Right lobe of liver (tissue), 6 donors: ENCODE measurements at regions not wholly inside any gene's neighbourhood (a gene's known extent, or its start where the extent isn't known, plus 50 kb on each side); places are given as distances from the start of the nearest gene placed in this dataset.

Source experiments
- ATAC-seq, 4 donors: fragments of 200-7000 bp; cut with Tn5 transposase; one replicate each; pipeline ENCODE4 v1.9.1; 2020; ENCODE audit warnings: mild to moderate bottlenecking in 4 of 4, moderate library complexity in 4 of 4
- DNase-seq, 3 donors: peaks; one replicate each; pipeline ENCODE4 v3.0.0-alpha.2; 2020
- H3K27ac ChIP-seq, 3 donors: fragments of 200-600 bp; one replicate each; pipeline ENCODE4 v1.8.0; 2022
- H3K27me3 ChIP-seq, 2 donors: fragments of 200-600 bp; one replicate each; pipeline ENCODE4 v1.8.0; 2022
- H3K36me3 ChIP-seq, 4 donors: fragments of 200-600 bp; sonication (generic) in 1 of 4; one replicate each; pipeline versions ENCODE4 v1.5.1 to v1.8.0; 2017 to 2022; ENCODE audit warnings: control low read depth in 1 of 4
- H3K4me1 ChIP-seq, 4 donors: fragments of 200-600 bp; sonication (generic) in 1 of 4; one replicate each; pipeline versions ENCODE4 v1.5.1 to v1.8.0; 2017 to 2022; ENCODE audit warnings: control low read depth in 1 of 4
- H3K4me3 ChIP-seq, 3 donors: fragments of 200-600 bp; one replicate each; pipeline ENCODE4 v1.8.0; 2022
- H3K9me3 ChIP-seq, 4 donors: fragments of 200-600 bp; sonication (generic) in 1 of 4; one replicate each; pipeline versions ENCODE4 v1.5.1 to v1.8.0; 2017 to 2022; ENCODE audit warnings: control low read depth in 1 of 4
- CTCF ChIP-seq, 4 donors: fragments of 200-600 bp in 3 of 4; fragments of 450-650 bp in 1 of 4; IDR thresholded peaks; one replicate each; pipeline versions ENCODE4 v1.5.1 to v1.8.0; 2016 to 2022; ENCODE audit warnings: antibody characterized with exemption in 4 of 4, mild to moderate bottlenecking in 2 of 4
- POLR2A ChIP-seq: fragments of 450-650 bp; IDR thresholded peaks from one replicate; pipeline ENCODE4 v1.6.1; 2017; ENCODE audit warnings: antibody characterized with exemption, mild to moderate bottlenecking
- WGBS: methylation state at CpG from one replicate; pipeline ENCODE4 v1.1.6; 2018; ENCODE audit warnings: low coverage, low lambda C conversion rate; ENCODE audit not compliant: insufficient coverage; ENCODE audit errors: missing lambda C conversion rate; 5-methylcytosine and 5-hydroxymethylcytosine counted together
- intact Hi-C, 2 donors: fragments of 100-400 bp; cut with DNase I; formaldehyde crosslinking; loops; one replicate each; pipeline versions ENCODE4 v1.11.2 to v1.14.1; 2022
- donor health status: DM: no; HTN: yes; CAD: no.
- donor health status: DM: no; HTN: no; CAD: no.
- donor health status: DM: no; HTN: no; CAD: no.
- donor health status: DM: no; HTN: yes; CAD: no.
- donor health status: DM: no; HTN: yes; CAD: no.

GRCh38 chr1:221343607-221344006 is 398.3 kb downstream of the DUSP10 start:
- Histone ChIP-seq H3K27ac (no peak overlapping the region), H3K9me3 (no peaks in the 10 kb centered on the region), H3K27me3 (no peaks in the 10 kb centered on the region), H3K4me3 (no peak overlapping the region), H3K36me3 (no peaks in the 10 kb centered on the region), H3K4me1 (no peaks in the 10 kb centered on the region)
- no peak for ATAC-seq
- no peak for DNase-seq
- TF ChIP-seq CTCF (IDR thresholded peaks at IDR 0.05), result no peak
- no peak for TF ChIP-seq POLR2A
- intact Hi-C loops, result no loop called here
- WGBS, result 64% methylated on average over 3 of the region's 3 CpGs

GRCh38 chr1:221344693-221345092 is 397.2 kb downstream of the DUSP10 start:
- no peaks in the 10 kb centered on the region for H3K4me1 ChIP-seq
- H3K4me3 ChIP-seq, result no peak overlapping the region
- no peak overlapping the region for H3K27ac ChIP-seq
- no peaks in the 10 kb centered on the region for H3K9me3 ChIP-seq
- intact Hi-C loops, result no loop called here
- TF ChIP-seq POLR2A, result no peak
- ATAC-seq (no peak), DNase-seq (no peak)
- no peaks in the 10 kb centered on the region for H3K36me3 ChIP-seq
- WGBS, result 80% methylated on average over 1 of the region's 1 CpG
- H3K27me3 ChIP-seq, result no peaks in the 10 kb centered on the region

- DNase-seq (no peak), ATAC-seq (peak in 1 of 4 donors; percentile 39)
- Histone ChIP-seq H3K36me3 (no peaks in the 10 kb centered on the region), H3K4me3 (no peak overlapping the region), H3K9me3 (no peaks in the 10 kb centered on the region), H3K27ac (no peak overlapping the region), H3K4me1 (no peaks in the 10 kb centered on the region), H3K27me3 (no peaks in the 10 kb centered on the region)
- TF ChIP-seq CTCF (IDR thresholded peaks at IDR 0.05) (no peak), POLR2A (no peak)
- intact Hi-C loops, result no loop called here
- 33% methylated on average over 2 of the region's 2 CpGs for WGBS
Observed at GRCh38 chr1:221347706-221348105, 394.2 kb downstream of the DUSP10 start.

GRCh38 chr1:221350091-221350490 is 391.8 kb downstream of the DUSP10 start:
- no peaks in the 10 kb centered on the region for H3K27me3 ChIP-seq
- no peaks in the 10 kb centered on the region for H3K4me1 ChIP-seq
- H3K9me3 ChIP-seq, result no peaks in the 10 kb centered on the region
- H3K36me3 ChIP-seq, result no peaks in the 10 kb centered on the region
- WGBS, result 95% methylated on average over 1 of the region's 1 CpG
- TF ChIP-seq POLR2A (no peak), CTCF (IDR thresholded peaks at IDR 0.05) (no peak)
- H3K4me3 ChIP-seq, result no peak overlapping the region
- no peak overlapping the region for H3K27ac ChIP-seq
- DNase-seq (no peak), ATAC-seq (no peak)
- intact Hi-C loops, result no loop called here

GRCh38 chr1:221356693-221357092 is 385.2 kb downstream of the DUSP10 start:
- no peaks in the 10 kb centered on the region for H3K36me3 ChIP-seq
- intact Hi-C loops, result no loop called here
- no peaks in the 10 kb centered on the region for H3K9me3 ChIP-seq
- DNase-seq (no peak), ATAC-seq (no peak)
- no peaks in the 10 kb centered on the region for H3K27me3 ChIP-seq
- H3K4me3 ChIP-seq, result no peak overlapping the region
- TF ChIP-seq POLR2A (no peak), CTCF (IDR thresholded peaks at IDR 0.05) (no peak)
- no peak overlapping the region for H3K27ac ChIP-seq
- WGBS, result 88% methylated on average over 1 of the region's 1 CpG
- no peaks in the 10 kb centered on the region for H3K4me1 ChIP-seq
